ENCODE measurements at regions not wholly inside any gene's neighbourhood (a gene's known extent, or its start where the extent isn't known, plus 50 kb on each side); places are given as distances from the start of the nearest gene placed in this dataset.

GRCh38 chr21:17708522-17709265 is 96.0 kb upstream of the BTG3 start:
- TF ChIP-seq JUND (CRISPR knock-in tag; IDR thresholded peaks at IDR 0.05) (no peak), HMGXB4 (CRISPR knock-in tag; IDR thresholded peaks at IDR 0.05; ENCODE audit: borderline replicate concordance in 1 of 2, low read depth in 1 of 2) (no peak), EED (CRISPR knock-in tag; IDR thresholded peaks at IDR 0.05) (no peak), HNRNPL (IDR thresholded peaks at IDR 0.05; ENCODE audit: low read depth, low read length) (no peak), SNRNP70 (IDR thresholded peaks at IDR 0.05; ENCODE audit: low read depth, low read length) (no peak), ZFP36 (IDR thresholded peaks at IDR 0.05; ENCODE audit: borderline replicate concordance, low read depth, low read length, partially characterized antibody) (no peak)
